HEK293T (cell line): ENCODE measurements at regions not wholly inside any gene's neighbourhood (a gene's known extent, or its start where the extent isn't known, plus 50 kb on each side); places are given as distances from the start of the nearest gene placed in this dataset.
"Not testable (repeated sequence)": the region's sequence is repeated elsewhere in the genome, so short reads cannot be mapped to it uniquely, and the experiment has no call there.

ENCODE experiments used
- ARNT ChIP-seq: fragments of 450-650 bp; IDR thresholded peaks from 2 replicates; pipeline ENCODE4 v1.6.1; 2017; ENCODE audit warnings: mild to moderate bottlenecking
- ELF4 ChIP-seq: fragments of 450-650 bp; IDR thresholded peaks from 2 replicates; pipeline ENCODE4 v1.6.1; 2017; ENCODE audit warnings: antibody characterized with exemption
- FOXM1 ChIP-seq: fragments of 450-650 bp; IDR thresholded peaks from 2 replicates; pipeline ENCODE4 v1.6.1; 2017; ENCODE audit warnings: mild to moderate bottlenecking, borderline replicate concordance
- HDGF ChIP-seq: fragments of 450-650 bp; IDR thresholded peaks from 2 replicates; pipeline ENCODE4 v1.6.1; 2017; ENCODE audit warnings: antibody characterized with exemption, borderline replicate concordance
- LEF1 ChIP-seq: fragments of 450-650 bp; IDR thresholded peaks from 2 replicates; pipeline ENCODE4 v1.6.1; 2017; ENCODE audit warnings: mild to moderate bottlenecking, borderline replicate concordance
- NFRKB ChIP-seq: fragments of 450-650 bp; IDR thresholded peaks from 2 replicates; pipeline ENCODE4 v1.6.1; 2016; ENCODE audit warnings: mild to moderate bottlenecking, moderate library complexity
- TARDBP ChIP-seq: fragments of 450-650 bp; IDR thresholded peaks from 2 replicates; pipeline ENCODE4 v1.6.1; 2016
- ZNF384 ChIP-seq: fragments of 450-650 bp; IDR thresholded peaks from 2 replicates; pipeline ENCODE4 v1.6.1; 2016
- TF ChIP-seq, protein P1 (sequence below): fragments of 450-650 bp; IDR thresholded peaks from 2 replicates; pipeline ENCODE4 v1.6.1; 2016

DNA sequence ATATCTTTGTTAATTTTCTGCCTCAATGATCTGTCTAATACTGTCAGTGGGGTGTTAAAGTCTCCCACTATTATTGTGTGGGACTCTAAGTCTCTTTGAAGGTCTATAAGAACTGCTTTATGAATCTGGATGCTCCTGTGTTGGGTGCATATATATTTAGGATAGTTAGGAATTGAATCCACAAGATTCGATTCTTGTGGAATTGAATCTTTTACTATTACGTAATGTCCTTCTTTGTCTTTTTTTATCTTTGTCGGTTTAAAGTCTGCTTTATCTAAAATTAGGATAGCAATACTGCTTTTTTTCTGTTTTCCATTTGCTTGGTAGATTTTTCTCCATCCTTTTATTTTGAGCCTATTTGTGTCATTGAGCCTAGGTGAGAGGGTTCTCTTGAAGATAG is 189.7 kb downstream of the MINAR1 start:
- TF ChIP-seq ELF4, ZNF384, HDGF, NFRKB, TARDBP, LEF1, FOXM1, ARNT: not testable (repeated sequence)
- TF ChIP-seq, protein P1, sequence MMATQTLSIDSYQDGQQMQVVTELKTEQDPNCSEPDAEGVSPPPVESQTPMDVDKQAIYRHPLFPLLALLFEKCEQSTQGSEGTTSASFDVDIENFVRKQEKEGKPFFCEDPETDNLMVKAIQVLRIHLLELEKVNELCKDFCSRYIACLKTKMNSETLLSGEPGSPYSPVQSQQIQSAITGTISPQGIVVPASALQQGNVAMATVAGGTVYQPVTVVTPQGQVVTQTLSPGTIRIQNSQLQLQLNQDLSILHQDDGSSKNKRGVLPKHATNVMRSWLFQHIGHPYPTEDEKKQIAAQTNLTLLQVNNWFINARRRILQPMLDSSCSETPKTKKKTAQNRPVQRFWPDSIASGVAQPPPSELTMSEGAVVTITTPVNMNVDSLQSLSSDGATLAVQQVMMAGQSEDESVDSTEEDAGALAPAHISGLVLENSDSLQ = not testable (repeated sequence)
